Suprapubic skin (tissue), 3 donors: ENCODE measurements at regions not wholly inside any gene's neighbourhood (a gene's known extent, or its start where the extent isn't known, plus 50 kb on each side); places are given as distances from the start of the nearest gene placed in this dataset.

ENCODE experiments used
- POLR2A ChIP-seq, 2 donors: fragments of 450-650 bp; IDR thresholded peaks; one replicate each; pipeline ENCODE4 v1.6.1; 2017; ENCODE audit warnings: antibody characterized with exemption in 2 of 2, mild to moderate bottlenecking in 2 of 2, moderate library complexity in 2 of 2
- TF ChIP-seq, protein P1 (sequence below), 2 donors: fragments of 200-600 bp in 1 of 2; fragments of 450-650 bp in 1 of 2; sonication (generic) in 1 of 2; IDR thresholded peaks; one replicate each; pipeline ENCODE4 v1.5.1; 2016 to 2019; ENCODE audit warnings: antibody characterized with exemption in 2 of 2, mild to moderate bottlenecking in 1 of 2, moderate library complexity in 1 of 2

DNA sequence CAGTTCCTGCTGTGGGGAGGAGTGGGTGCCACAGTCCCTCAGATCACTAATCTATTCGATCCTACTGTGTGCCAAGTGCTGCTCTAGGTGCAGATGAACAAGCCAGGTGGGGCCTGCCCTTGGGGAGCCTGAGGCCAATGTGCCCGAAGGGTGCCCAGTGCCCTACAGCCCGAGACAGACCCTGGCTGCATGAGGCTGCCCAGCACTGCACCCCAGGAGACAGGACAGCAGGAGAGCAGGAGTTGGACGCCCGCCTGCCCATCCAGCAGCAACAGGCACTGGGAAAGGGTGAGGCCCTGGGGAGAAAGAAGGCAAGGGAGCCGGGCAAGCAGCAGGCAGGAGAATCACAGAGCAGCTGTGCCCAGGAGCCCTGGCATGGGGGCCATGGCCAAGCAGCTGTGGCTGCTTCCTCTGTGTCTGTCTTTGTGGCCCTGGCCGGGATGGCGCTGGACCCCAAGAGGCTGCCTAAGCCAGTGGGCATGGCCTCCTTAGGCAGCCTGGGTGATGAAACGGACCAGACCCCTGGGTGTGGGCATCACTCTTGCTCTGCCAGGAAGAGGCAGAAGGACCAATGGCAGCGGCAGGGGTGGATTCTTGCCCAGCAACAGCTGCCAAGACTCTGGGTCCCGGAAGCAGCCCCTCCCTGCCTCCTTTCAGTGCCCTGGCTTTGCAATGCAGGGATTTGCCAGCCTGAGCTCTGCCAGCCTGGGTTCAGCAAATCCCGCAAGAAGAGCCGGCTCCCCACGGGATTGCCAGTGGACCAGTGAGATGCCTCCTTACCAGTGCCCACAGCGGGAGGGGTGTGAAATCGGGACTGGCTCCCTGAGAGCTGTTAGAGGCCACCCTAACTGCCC, 179.6 kb upstream of the TNRC6C start:
- TF ChIP-seq, protein P1, sequence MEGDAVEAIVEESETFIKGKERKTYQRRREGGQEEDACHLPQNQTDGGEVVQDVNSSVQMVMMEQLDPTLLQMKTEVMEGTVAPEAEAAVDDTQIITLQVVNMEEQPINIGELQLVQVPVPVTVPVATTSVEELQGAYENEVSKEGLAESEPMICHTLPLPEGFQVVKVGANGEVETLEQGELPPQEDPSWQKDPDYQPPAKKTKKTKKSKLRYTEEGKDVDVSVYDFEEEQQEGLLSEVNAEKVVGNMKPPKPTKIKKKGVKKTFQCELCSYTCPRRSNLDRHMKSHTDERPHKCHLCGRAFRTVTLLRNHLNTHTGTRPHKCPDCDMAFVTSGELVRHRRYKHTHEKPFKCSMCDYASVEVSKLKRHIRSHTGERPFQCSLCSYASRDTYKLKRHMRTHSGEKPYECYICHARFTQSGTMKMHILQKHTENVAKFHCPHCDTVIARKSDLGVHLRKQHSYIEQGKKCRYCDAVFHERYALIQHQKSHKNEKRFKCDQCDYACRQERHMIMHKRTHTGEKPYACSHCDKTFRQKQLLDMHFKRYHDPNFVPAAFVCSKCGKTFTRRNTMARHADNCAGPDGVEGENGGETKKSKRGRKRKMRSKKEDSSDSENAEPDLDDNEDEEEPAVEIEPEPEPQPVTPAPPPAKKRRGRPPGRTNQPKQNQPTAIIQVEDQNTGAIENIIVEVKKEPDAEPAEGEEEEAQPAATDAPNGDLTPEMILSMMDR (IDR thresholded peaks at IDR 0.05), result no peak
- no peak for TF ChIP-seq POLR2A (IDR thresholded peaks at IDR 0.05)
